HCT116 (cell line): ENCODE measurements at regions not wholly inside any gene's neighbourhood (a gene's known extent, or its start where the extent isn't known, plus 50 kb on each side); places are given as distances from the start of the nearest gene placed in this dataset.

ENCODE experiments used
- ATAC-seq: fragments of 200-7000 bp; cut with Tn5 transposase; 2 replicates; pipeline ENCODE4 v1.9.1; 2020; ENCODE audit warnings: mild to moderate bottlenecking, moderate library complexity
- BruUV-seq: library from RNA; stranded (reverse); fragments of 400-500 nt; replicated peaks from 2 replicates; lab custom pipeline; 2021; lab: Mats Ljungman, UMichigan
- CTCF ChIA-PET: fragments of 300-600 bp; sonication (Branson Sonifier 250); formaldehyde crosslinking; loops from one replicate; lab custom pipeline; 2021; ENCODE audit warnings: antibody characterized with exemption; lab: Charles Lee
- POLR2A ChIA-PET: fragments of 300-600, 350-600 bp; sonication (Branson Sonifier 250); formaldehyde crosslinking; loops from one replicate; lab custom pipeline; 2021; ENCODE audit warnings: antibody characterized with exemption; lab: Charles Lee
- RAD21 ChIA-PET, 2 experiments: fragments of 300-600 bp; sonication (Branson Sonifier 250); formaldehyde crosslinking; loops; one replicate each; lab custom pipeline; 2023; ENCODE audit warnings: low total read pairs in 2 of 2; ENCODE audit not compliant: uncharacterized antibody in 2 of 2, unreplicated experiment in 2 of 2, low non-redundant PET in 1 of 2; lab: Charles Lee
- DNase-seq: peaks from one replicate; pipeline ENCODE4 v3.0.0-alpha.2; 2010; ENCODE audit warnings: low read depth, low spot score
- H2AFZ ChIP-seq: fragments of 200-600 bp; shearing (Covaris generic), sonication (generic); 2 replicates; pipeline ENCODE4 v1.6.1; 2017; ENCODE audit warnings: low read depth, mixed run types, mixed read lengths, antibody characterized with exemption, low read length; ENCODE audit not compliant: poor library complexity, severe bottlenecking
- H3K27ac ChIP-seq: 2 replicates; pipeline ENCODE4 v1.5.1; 2012; ENCODE audit warnings: low read depth, low read length
- H3K27me3 ChIP-seq: fragments of 200-600 bp; sonication (generic); 2 replicates; pipeline ENCODE4 v1.6.1; 2016; ENCODE audit warnings: mixed run types, low read length, mixed read lengths; ENCODE audit not compliant: insufficient read depth
- H3K36me3 ChIP-seq, 2 experiments: fragments of 200-500 bp in 1 of 2; fragments of 200-600 bp in 1 of 2; sonication (Bioruptor generic) in 1 of 2; sonication (generic) in 1 of 2; 2 replicates each; pipeline versions ENCODE4 v1.5.1 to v1.6.1; 2014 to 2016; ENCODE audit warnings: low read length in 2 of 2, inconsistent platforms in 1 of 2, mixed read lengths in 1 of 2, mixed run types in 1 of 2; ENCODE audit not compliant: insufficient read depth in 2 of 2, control insufficient read depth in 1 of 2
- H3K4me1 ChIP-seq, 2 experiments: fragments of 200-600 bp in 1 of 2; sonication (generic) in 1 of 2; 2 replicates each; pipeline versions ENCODE4 v1.5.1 to v1.6.1; 2012 to 2017; ENCODE audit warnings: low read length in 2 of 2, inconsistent platforms in 1 of 2, mild to moderate bottlenecking in 1 of 2, mixed read lengths in 1 of 2, mixed run types in 1 of 2, moderate library complexity in 1 of 2; ENCODE audit not compliant: insufficient read depth in 2 of 2, control insufficient read depth in 1 of 2
- H3K4me2 ChIP-seq: fragments of 200-600 bp; sonication (generic); 2 replicates; pipeline ENCODE4 v1.6.1; 2017; ENCODE audit warnings: mixed run types, low read length, mixed read lengths
- H3K4me3 ChIP-seq, 2 experiments: fragments of 200-600 bp in 1 of 2; sonication (generic) in 1 of 2; replicated peaks in 1 of 2; 2 replicates each; pipeline ENCODE4 v1.5.1; 2011 to 2016; ENCODE audit warnings: low read length in 2 of 2, control low read depth in 1 of 2, low read depth in 1 of 2, mild to moderate bottlenecking in 1 of 2, mixed read lengths in 1 of 2, mixed run types in 1 of 2
- H3K79me2 ChIP-seq: fragments of 200-600 bp; sonication (generic); 2 replicates; pipeline ENCODE4 v1.6.1; 2017; ENCODE audit warnings: mild to moderate bottlenecking, mixed run types, low read length, moderate library complexity, mixed read lengths; ENCODE audit not compliant: insufficient read depth
- H3K9ac ChIP-seq: fragments of 200-600 bp; sonication (generic); 2 replicates; pipeline ENCODE4 v1.6.1; 2016; ENCODE audit warnings: low read length, mixed read lengths
- H3K9me2 ChIP-seq: fragments of 200-600 bp; sonication (generic), shearing (Covaris generic); 2 replicates; pipeline ENCODE4 v1.6.1; 2017; ENCODE audit warnings: mixed run types, mild to moderate bottlenecking, moderate library complexity; ENCODE audit not compliant: insufficient read depth
- H3K9me3 ChIP-seq, 2 experiments: fragments of 200-500 bp in 1 of 2; fragments of 200-600 bp in 1 of 2; sonication (Bioruptor generic) in 1 of 2; sonication (generic) in 1 of 2; 2 replicates each; pipeline ENCODE4 v1.6.1; 2014 to 2017; ENCODE audit warnings: low read length in 2 of 2, mixed read lengths in 2 of 2, inconsistent platforms in 1 of 2, low read depth in 1 of 2, mild to moderate bottlenecking in 1 of 2, mixed run types in 1 of 2, moderate library complexity in 1 of 2; ENCODE audit not compliant: control insufficient read depth in 1 of 2, insufficient read depth in 1 of 2
- H4K20me1 ChIP-seq: fragments of 200-600 bp; sonication (generic), shearing (Covaris generic); 2 replicates; pipeline ENCODE4 v1.6.1; 2017; ENCODE audit warnings: mixed run types, mild to moderate bottlenecking, moderate library complexity; ENCODE audit not compliant: insufficient read depth
- CBX3 ChIP-seq: IDR thresholded peaks from 2 replicates; pipeline ENCODE4 v1.6.1; 2012; ENCODE audit warnings: low read depth
- EGR1 ChIP-seq: IDR thresholded peaks from 2 replicates; pipeline ENCODE4 v1.6.1; 2012; ENCODE audit warnings: low read depth
- EZH2phosphoT487 ChIP-seq: fragments of 200-600 bp; IDR thresholded peaks from 2 replicates; pipeline ENCODE4 v1.6.1; 2018; ENCODE audit warnings: antibody characterized with exemption, borderline replicate concordance
- FOSL1 ChIP-seq: IDR thresholded peaks from 2 replicates; pipeline ENCODE4 v1.6.1; 2012; ENCODE audit warnings: low read depth
- JUND ChIP-seq: IDR thresholded peaks from 2 replicates; pipeline ENCODE4 v1.6.1; 2012
- POLR2A ChIP-seq: IDR thresholded peaks from 2 replicates; pipeline ENCODE4 v1.7.0; 2011; ENCODE audit warnings: borderline replicate concordance; ENCODE audit not compliant: insufficient read depth, insufficient read length; ENCODE audit errors: extremely low read depth
- POLR2AphosphoS5 ChIP-seq: IDR thresholded peaks from 2 replicates; pipeline ENCODE4 v1.6.1; 2011; ENCODE audit warnings: mild to moderate bottlenecking, low read depth, low read length, moderate library complexity
- RAD21 ChIP-seq: IDR thresholded peaks from 2 replicates; pipeline ENCODE4 v1.6.1; 2012; ENCODE audit warnings: low read depth, mild to moderate bottlenecking
- SP1 ChIP-seq: IDR thresholded peaks from 2 replicates; pipeline ENCODE4 v1.6.1; 2012; ENCODE audit warnings: low read depth
- SRF ChIP-seq: IDR thresholded peaks from 2 replicates; pipeline ENCODE4 v1.6.1; 2012; ENCODE audit warnings: low read depth
- TCF7L2 ChIP-seq: IDR thresholded peaks from 2 replicates; pipeline ENCODE4 v1.7.0; 2011; ENCODE audit warnings: borderline replicate concordance, inconsistent platforms; ENCODE audit not compliant: insufficient read depth, insufficient read length; ENCODE audit errors: extremely low read depth
- intact Hi-C: fragments of 100-400 bp; cut with micrococcal nuclease; formaldehyde crosslinking; loops from 2 replicates; pipeline ENCODE4 v1.10.0; 2022
- TF ChIP-seq, protein P1 (sequence below): IDR thresholded peaks from 2 replicates; pipeline ENCODE4 v1.6.1; 2011; ENCODE audit warnings: mild to moderate bottlenecking, low read length, moderate library complexity; ENCODE audit not compliant: insufficient replicate concordance; ENCODE audit errors: extremely low read depth
- TF ChIP-seq, protein P2 (sequence below): IDR thresholded peaks from 2 replicates; pipeline ENCODE4 v1.6.1; 2012
- TF ChIP-seq, protein P3 (sequence below): IDR thresholded peaks from 2 replicates; pipeline ENCODE4 v1.6.1; 2012

DNA sequence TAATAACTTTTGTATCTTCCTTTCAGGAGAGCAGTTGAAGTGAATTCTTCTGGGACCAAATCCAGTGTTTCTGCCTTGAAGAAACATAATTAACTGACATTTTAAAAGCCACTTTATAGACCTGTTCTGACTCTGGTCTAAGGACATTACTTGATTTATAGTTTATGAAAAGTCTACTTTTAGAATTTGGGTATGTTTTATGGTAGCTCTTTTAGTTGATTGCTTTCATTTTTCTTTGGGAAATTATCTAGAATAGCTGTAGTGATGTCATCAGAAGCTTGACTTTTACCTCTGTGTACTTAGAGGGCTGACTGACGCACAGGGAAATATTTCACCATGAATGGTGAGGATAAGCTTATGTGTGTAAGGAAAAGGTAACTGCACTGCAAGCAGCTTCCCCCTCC, 131.8 kb upstream of the LIMCH1 start (continued):
- TF ChIP-seq, protein P1, sequence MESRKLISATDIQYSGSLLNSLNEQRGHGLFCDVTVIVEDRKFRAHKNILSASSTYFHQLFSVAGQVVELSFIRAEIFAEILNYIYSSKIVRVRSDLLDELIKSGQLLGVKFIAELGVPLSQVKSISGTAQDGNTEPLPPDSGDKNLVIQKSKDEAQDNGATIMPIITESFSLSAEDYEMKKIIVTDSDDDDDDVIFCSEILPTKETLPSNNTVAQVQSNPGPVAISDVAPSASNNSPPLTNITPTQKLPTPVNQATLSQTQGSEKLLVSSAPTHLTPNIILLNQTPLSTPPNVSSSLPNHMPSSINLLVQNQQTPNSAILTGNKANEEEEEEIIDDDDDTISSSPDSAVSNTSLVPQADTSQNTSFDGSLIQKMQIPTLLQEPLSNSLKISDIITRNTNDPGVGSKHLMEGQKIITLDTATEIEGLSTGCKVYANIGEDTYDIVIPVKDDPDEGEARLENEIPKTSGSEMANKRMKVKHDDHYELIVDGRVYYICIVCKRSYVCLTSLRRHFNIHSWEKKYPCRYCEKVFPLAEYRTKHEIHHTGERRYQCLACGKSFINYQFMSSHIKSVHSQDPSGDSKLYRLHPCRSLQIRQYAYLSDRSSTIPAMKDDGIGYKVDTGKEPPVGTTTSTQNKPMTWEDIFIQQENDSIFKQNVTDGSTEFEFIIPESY, result no peak
- no peak for TF ChIP-seq EGR1

DNA sequence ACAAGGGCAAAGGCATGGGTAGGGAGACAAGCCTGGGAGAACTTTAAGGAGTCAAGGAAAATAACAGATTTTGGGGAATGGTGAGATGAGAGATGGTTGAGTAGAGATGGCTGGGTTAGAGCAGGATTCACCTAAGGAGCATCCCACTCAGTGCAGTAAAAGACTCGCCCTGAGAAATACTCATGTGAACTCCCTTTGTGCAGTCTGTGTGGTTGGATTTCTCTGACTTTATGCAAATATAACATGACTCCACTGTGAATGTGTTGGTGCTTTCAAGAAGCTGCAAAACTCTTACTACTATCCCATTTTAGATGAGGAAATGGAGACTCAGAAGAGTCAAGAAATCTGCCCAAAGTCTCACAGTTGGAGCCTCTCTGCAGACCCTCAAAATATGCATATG, 129.8 kb upstream of the LIMCH1 start:
- Histone ChIP-seq H4K20me1 (no peaks in the 10 kb centered on the region), H3K4me3 (no peak overlapping the region), H3K4me1 (no peaks in the 10 kb centered on the region), H3K27me3 (no peaks in the 10 kb centered on the region), H3K4me2 (no peak overlapping the region), H3K9me2 (no peaks in the 10 kb centered on the region), H3K9me3 (no peaks in the 10 kb centered on the region)
- ATAC-seq, result no peak
- intact Hi-C loops, result no loop called here
- BruUV-seq, result no TSS peak
- POLR2A ChIA-PET, result no interaction called here
- no peak for DNase-seq
- TF ChIP-seq POLR2AphosphoS5, result no peak
- TF ChIP-seq, protein P2, sequence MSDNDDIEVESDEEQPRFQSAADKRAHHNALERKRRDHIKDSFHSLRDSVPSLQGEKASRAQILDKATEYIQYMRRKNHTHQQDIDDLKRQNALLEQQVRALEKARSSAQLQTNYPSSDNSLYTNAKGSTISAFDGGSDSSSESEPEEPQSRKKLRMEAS, result no peak
- TF ChIP-seq, protein P3, sequence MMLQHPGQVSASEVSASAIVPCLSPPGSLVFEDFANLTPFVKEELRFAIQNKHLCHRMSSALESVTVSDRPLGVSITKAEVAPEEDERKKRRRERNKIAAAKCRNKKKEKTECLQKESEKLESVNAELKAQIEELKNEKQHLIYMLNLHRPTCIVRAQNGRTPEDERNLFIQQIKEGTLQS, result no peak
- no peak for TF ChIP-seq RAD21
- TF ChIP-seq FOSL1, result no peak
- TF ChIP-seq JUND, result no peak
- TF ChIP-seq POLR2A, result no peak
- TF ChIP-seq CBX3, result no peak
- no peak for TF ChIP-seq TCF7L2
- TF ChIP-seq SRF, result no peak
- no peak for TF ChIP-seq SP1
- TF ChIP-seq EZH2phosphoT487, result no peak
- TF ChIP-seq, all 23 proteins: peak for 0
- CTCF ChIA-PET, result no interaction called here
- Histone ChIP-seq H3K79me2 (no peaks in the 10 kb centered on the region), H3K27ac (no peak overlapping the region), H2AFZ (no peak overlapping the region), H3K36me3 (no peaks in the 10 kb centered on the region), H3K9ac (no peak overlapping the region)
- RAD21 ChIA-PET, result no interaction called here
